DND-41 (cell line): ENCODE measurements at regions not wholly inside any gene's neighbourhood (a gene's known extent, or its start where the extent isn't known, plus 50 kb on each side); places are given as distances from the start of the nearest gene placed in this dataset.
A peak's percentile ranks its signal among the peaks of the same experiment; 100 is the strongest.
"Not testable (repeated sequence)": the region's sequence is repeated elsewhere in the genome, so short reads cannot be mapped to it uniquely, and the experiment has no call there.

Experiments
- ATAC-seq: fragments of 200-7000 bp; cut with Tn5 transposase; 3 replicates; pipeline ENCODE4 v1.9.1; 2021; ENCODE audit warnings: low read depth; ENCODE audit not compliant: insufficient read depth
- DNase-seq: peaks from one replicate; pipeline ENCODE4 v3.0.0-alpha.2; 2020
- H2AFZ ChIP-seq: 2 replicates; pipeline ENCODE4 v1.6.0; 2012; ENCODE audit warnings: low read depth, low read length
- H3K27ac ChIP-seq: 2 replicates; pipeline ENCODE4 v1.5.1; 2012; ENCODE audit warnings: low read length, inconsistent platforms
- H3K27me3 ChIP-seq: fragments of 200-600 bp; sonication (generic); 2 replicates; pipeline ENCODE4 v1.6.0; 2012; ENCODE audit warnings: low read length, mild to moderate bottlenecking, inconsistent platforms; ENCODE audit not compliant: insufficient read depth, poor library complexity
- H3K36me3 ChIP-seq: 2 replicates; pipeline ENCODE4 v1.5.1; 2012; ENCODE audit warnings: low read length, inconsistent platforms; ENCODE audit not compliant: insufficient read depth
- H3K4me1 ChIP-seq: 2 replicates; pipeline ENCODE4 v1.5.1; 2012; ENCODE audit warnings: mild to moderate bottlenecking, low read length; ENCODE audit not compliant: insufficient read depth
- H3K4me2 ChIP-seq: 2 replicates; pipeline ENCODE4 v1.6.0; 2012; ENCODE audit warnings: mild to moderate bottlenecking, moderate library complexity, low read length, inconsistent platforms; ENCODE audit not compliant: insufficient read depth
- H3K4me3 ChIP-seq, 2 experiments: fragments of 200-600 bp in 1 of 2; shearing (Covaris generic) in 1 of 2; 2 replicates each; pipeline ENCODE4 v1.5.1; 2012 to 2016; ENCODE audit warnings: inconsistent platforms in 2 of 2, low read length in 2 of 2, mild to moderate bottlenecking in 2 of 2, low read depth in 1 of 2, moderate library complexity in 1 of 2
- H3K79me2 ChIP-seq: 2 replicates; pipeline ENCODE4 v1.6.0; 2012; ENCODE audit warnings: low read length, inconsistent platforms; ENCODE audit not compliant: insufficient read depth
- H3K9ac ChIP-seq: 2 replicates; pipeline ENCODE4 v1.6.0; 2012; ENCODE audit warnings: low read depth, mild to moderate bottlenecking, inconsistent platforms, low read length, moderate library complexity
- H3K9me3 ChIP-seq: 2 replicates; pipeline ENCODE4 v1.5.1; 2012; ENCODE audit warnings: low read length, moderate library complexity, mild to moderate bottlenecking, inconsistent platforms; ENCODE audit not compliant: insufficient read depth, severe bottlenecking
- H4K20me1 ChIP-seq: 2 replicates; pipeline ENCODE4 v1.6.0; 2012; ENCODE audit warnings: low read length; ENCODE audit not compliant: insufficient read depth
- CTCF ChIP-seq: IDR thresholded peaks from 2 replicates; pipeline ENCODE4 v1.5.1; 2012; ENCODE audit warnings: borderline replicate concordance, low read length, moderate library complexity, mild to moderate bottlenecking; ENCODE audit not compliant: poor library complexity, severe bottlenecking; ENCODE audit errors: extremely low read depth
- EZH2 ChIP-seq: IDR thresholded peaks from 3 replicates; pipeline ENCODE4 v1.6.1; 2012; ENCODE audit warnings: borderline replicate concordance, low read depth, mild to moderate bottlenecking, moderate library complexity, low read length, inconsistent platforms; ENCODE audit not compliant: severe bottlenecking

DNA sequence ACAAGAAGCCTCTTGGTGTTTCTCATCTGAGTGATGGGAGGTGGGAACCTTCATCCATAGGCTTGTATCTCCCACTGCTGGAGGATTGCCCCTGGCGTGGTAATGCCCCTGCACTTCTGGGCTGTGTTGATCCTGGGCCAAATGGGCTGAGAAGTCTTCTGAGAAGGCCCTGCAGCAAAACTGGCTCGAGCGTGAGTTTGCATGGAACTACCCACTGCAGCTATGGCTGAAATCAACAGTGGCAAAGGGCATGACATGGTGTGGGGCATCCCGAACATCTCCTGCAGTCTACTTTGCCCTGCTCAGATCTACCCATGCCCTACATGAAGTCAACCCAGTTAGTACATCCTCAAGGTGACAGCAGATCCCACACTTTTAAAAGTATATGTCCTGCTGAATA lies 130.6 kb downstream of the NRN1 start:
- H3K4me1 ChIP-seq, result peaks cover 23% of the 10 kb centered on the region
- no peaks in the 10 kb centered on the region for H3K36me3 ChIP-seq
- TF ChIP-seq EZH2 (no peak), CTCF (no peak)
- H4K20me1 ChIP-seq, result no peaks in the 10 kb centered on the region
- H3K4me3 ChIP-seq, result no peak overlapping the region
- no peaks in the 10 kb centered on the region for H3K79me2 ChIP-seq
- no peak overlapping the region for H3K4me2 ChIP-seq
- H3K9ac ChIP-seq, result no peak overlapping the region
- H3K27ac ChIP-seq, result no peak overlapping the region
- DNase-seq (no peak), ATAC-seq (no peak)
- H3K9me3 ChIP-seq, result peaks cover 4% of the 10 kb centered on the region
- no peak overlapping the region for H2AFZ ChIP-seq
- H3K27me3 ChIP-seq, result no peaks in the 10 kb centered on the region

DNA sequence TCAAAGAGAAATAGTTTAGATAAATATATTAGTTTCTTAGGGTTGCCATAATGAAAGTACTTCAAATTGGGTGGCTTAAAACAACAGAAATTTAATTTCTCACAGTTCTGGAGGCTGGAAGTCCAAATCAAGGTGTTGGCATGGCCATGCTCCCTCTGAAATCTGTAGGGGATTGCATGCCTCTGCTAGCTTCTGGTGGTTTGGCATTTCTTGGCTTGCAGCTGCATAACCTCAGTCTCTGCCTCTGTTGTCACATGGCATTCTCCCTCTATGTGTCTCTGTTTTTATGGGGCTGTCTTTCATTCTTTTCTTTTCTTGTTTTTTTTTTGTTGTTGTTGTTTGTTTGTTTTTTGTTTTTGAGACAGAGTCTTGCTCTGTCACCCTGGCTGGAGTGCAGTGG lies 132.7 kb downstream of the NRN1 start:
- Histone ChIP-seq H3K27ac (peak overlapping the region; percentile 56; the same call in 1 of the 2 replicates), H3K9me3 (peaks cover 13% of the 10 kb centered on the region), H3K4me2 (0 out of 2 replicates have a peak overlapping the region, but pooled peaks have one; percentile 12), H3K4me1 (peaks cover 36% of the 10 kb centered on the region)
- not testable (repeated sequence) for H4K20me1 ChIP-seq, H3K79me2 ChIP-seq, H2AFZ ChIP-seq, H3K9ac ChIP-seq, H3K4me3 ChIP-seq, H3K27me3 ChIP-seq, H3K36me3 ChIP-seq
- peak; percentile 88 for ATAC-seq
- DNase-seq, result peak; percentile 39

DNA sequence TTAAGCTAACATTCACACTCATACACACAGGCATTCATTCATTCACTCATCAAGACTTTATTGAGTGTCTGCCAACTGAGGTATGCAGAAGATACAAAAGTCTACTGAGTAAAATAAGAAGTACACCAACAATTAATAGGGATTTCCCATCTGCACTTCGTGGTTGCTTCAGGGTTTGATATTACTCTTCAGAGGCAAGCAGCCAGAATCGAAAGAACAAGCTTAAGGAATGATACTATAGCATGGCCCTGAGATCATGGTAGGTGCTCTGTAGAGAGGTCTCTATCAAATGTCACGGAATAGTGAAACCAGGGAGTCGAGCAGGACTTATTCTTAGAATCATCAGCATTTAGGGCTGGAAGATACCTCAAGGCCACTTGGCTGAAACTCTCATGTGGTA lies 135.4 kb downstream of the NRN1 start:
- no peak overlapping the region for H2AFZ ChIP-seq
- H3K4me2 ChIP-seq, result no peak overlapping the region
- H3K27ac ChIP-seq, result no peak overlapping the region
- ATAC-seq (no peak), DNase-seq (no peak)
- peaks cover 13% of the 10 kb centered on the region for H3K9me3 ChIP-seq
- TF ChIP-seq EZH2 (no peak), CTCF (no peak)
- H3K79me2 ChIP-seq, result no peaks in the 10 kb centered on the region
- H3K4me1 ChIP-seq, result peaks cover 45% of the 10 kb centered on the region
- no peaks in the 10 kb centered on the region for H3K27me3 ChIP-seq
- H3K9ac ChIP-seq, result no peak overlapping the region
- H3K36me3 ChIP-seq, result no peaks in the 10 kb centered on the region
- H4K20me1 ChIP-seq, result no peaks in the 10 kb centered on the region
- no peak overlapping the region for H3K4me3 ChIP-seq

DNA sequence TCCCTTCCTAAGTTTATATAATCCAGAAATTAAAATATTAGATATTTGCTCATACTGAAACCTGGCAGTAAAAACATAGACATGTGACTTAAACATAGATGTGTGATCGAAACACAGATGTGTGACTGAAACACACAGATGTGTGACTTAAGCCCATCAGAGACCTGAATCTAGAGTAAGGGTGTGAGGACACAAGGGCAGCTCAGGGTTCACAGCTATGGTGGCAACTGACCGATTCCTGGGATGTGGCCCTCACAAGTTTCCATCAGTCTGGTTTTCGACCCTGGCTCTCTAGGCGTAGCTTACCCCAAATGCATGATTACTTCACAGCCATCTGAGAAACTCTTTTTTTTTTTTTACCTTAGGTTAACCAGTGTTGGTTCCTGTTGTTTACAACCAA lies 137.0 kb downstream of the NRN1 start:
- no peaks in the 10 kb centered on the region for H4K20me1 ChIP-seq
- H3K4me1 ChIP-seq, result peaks cover 49% of the 10 kb centered on the region
- no peaks in the 10 kb centered on the region for H3K79me2 ChIP-seq
- no peak for DNase-seq
- peak overlapping the region; percentile 54 for H3K27ac ChIP-seq
- H3K4me2 ChIP-seq, result no peak overlapping the region
- H3K4me3 ChIP-seq, result no peak overlapping the region
- H3K36me3 ChIP-seq, result no peaks in the 10 kb centered on the region
- no peaks in the 10 kb centered on the region for H3K27me3 ChIP-seq
- ATAC-seq, result no peak
- H3K9ac ChIP-seq, result no peak overlapping the region
- H3K9me3 ChIP-seq, result peaks cover 13% of the 10 kb centered on the region
- TF ChIP-seq CTCF (no peak), EZH2 (no peak)
- no peak overlapping the region for H2AFZ ChIP-seq
